Fibroblast of gingiva (primary cell): ENCODE measurements at regions not wholly inside any gene's neighbourhood (a gene's known extent, or its start where the extent isn't known, plus 50 kb on each side); places are given as distances from the start of the nearest gene placed in this dataset.
"Not testable (repeated sequence)": the region's sequence is repeated elsewhere in the genome, so short reads cannot be mapped to it uniquely, and the experiment has no call there.

Experiments used
- DNase-seq: peaks from one replicate; pipeline ENCODE4 v3.0.0-alpha.2; 2011; ENCODE audit warnings: low read depth

GRCh38 chr6:56745971-56746370 is 103.3 kb upstream of the DST start:
- DNase-seq, result no peak

- no peak for DNase-seq
These were observed 102.4 kb upstream of the DST start for GRCh38 chr6:56745081-56745480.

- no peak for DNase-seq
These were observed 101.8 kb upstream of the DST start for GRCh38 chr6:56744528-56744927.

- DNase-seq, result no peak
These were observed 99.6 kb upstream of the DST start for GRCh38 chr6:56742122-56742791.

- DNase-seq, result no peak
These were observed 98.8 kb upstream of the DST start for GRCh38 chr6:56741472-56741871.

GRCh38 chr6:56739836-56740815 is 97.4 kb upstream of the DST start:
- no peak for DNase-seq

- DNase-seq, result no peak
These were observed 94.1 kb upstream of the DST start for GRCh38 chr6:56736804-56737203.

GRCh38 chr6:56734335-56734734 is 91.6 kb upstream of the DST start:
- no peak for DNase-seq

GRCh38 chr6:56733211-56733697 is 90.6 kb upstream of the DST start:
- DNase-seq, result no peak

GRCh38 chr6:56732517-56732916 is 89.8 kb upstream of the DST start:
- no peak for DNase-seq

- DNase-seq, result peak; percentile 39
These were observed 88.2 kb upstream of the DST start for GRCh38 chr6:56730663-56731529.

- DNase-seq, result no peak
These were observed 87.0 kb upstream of the DST start for GRCh38 chr6:56729719-56730118.

- DNase-seq, result not testable (repeated sequence)
These were observed 86.5 kb upstream of the DST start for GRCh38 chr6:56729166-56729565.

- DNase-seq, result peak; percentile 41
These were observed 84.6 kb upstream of the DST start for GRCh38 chr6:56727097-56727850.

GRCh38 chr6:56725254-56725653 is 82.6 kb upstream of the DST start:
- DNase-seq, result no peak

- DNase-seq, result no peak
These were observed 81.8 kb upstream of the DST start for GRCh38 chr6:56724455-56724854.

GRCh38 chr6:56720882-56721281 is 78.2 kb upstream of the DST start:
- no peak for DNase-seq

- not testable (repeated sequence) for DNase-seq
These were observed 77.5 kb upstream of the DST start for GRCh38 chr6:56720202-56720601.

- not testable (repeated sequence) for DNase-seq
These were observed 76.8 kb upstream of the DST start for GRCh38 chr6:56719315-56720058.

- no peak for DNase-seq
These were observed 75.5 kb upstream of the DST start for GRCh38 chr6:56718236-56718635.

GRCh38 chr6:56716229-56716628 is 73.5 kb upstream of the DST start:
- no peak for DNase-seq
